MM.1S (cell line): ENCODE measurements at regions not wholly inside any gene's neighbourhood (a gene's known extent, or its start where the extent isn't known, plus 50 kb on each side); places are given as distances from the start of the nearest gene placed in this dataset.

Experiments
- DNase-seq: peaks from one replicate; pipeline ENCODE4 v3.0.0-alpha.2; 2015
- H2AFZ ChIP-seq: fragments of 300-600 bp; sonication (generic); 2 replicates; pipeline ENCODE4 v1.6.0; 2016; ENCODE audit warnings: antibody characterized with exemption, low read length
- H3F3A ChIP-seq: fragments of 300-600 bp; sonication (generic); 2 replicates; pipeline ENCODE4 v1.6.1; 2016; ENCODE audit warnings: mild to moderate bottlenecking, antibody characterized with exemption, low read length, moderate library complexity, mixed read lengths; ENCODE audit not compliant: insufficient read depth
- H3K27ac ChIP-seq: fragments of 300-600 bp; sonication (generic); 2 replicates; pipeline ENCODE4 v1.5.1; 2016; ENCODE audit warnings: mild to moderate bottlenecking, low read length
- H3K27me3 ChIP-seq: fragments of 300-600 bp; sonication (generic); replicated peaks from 2 replicates; pipeline ENCODE4 v1.6.0; 2016; ENCODE audit warnings: low read length; ENCODE audit not compliant: insufficient read depth
- H3K36me3 ChIP-seq: fragments of 300-600 bp; sonication (generic); replicated peaks from 2 replicates; pipeline ENCODE4 v1.6.1; 2016; ENCODE audit warnings: mild to moderate bottlenecking, low read length, mixed read lengths; ENCODE audit not compliant: insufficient read depth
- H3K4me1 ChIP-seq: fragments of 300-600 bp; sonication (generic); 2 replicates; pipeline ENCODE4 v1.6.1; 2016; ENCODE audit warnings: low read length, mixed read lengths
- H3K4me2 ChIP-seq: fragments of 300-600 bp; sonication (generic); 2 replicates; pipeline ENCODE4 v1.6.0; 2016; ENCODE audit warnings: low read depth, low read length
- H3K4me3 ChIP-seq: fragments of 300-600 bp; sonication (generic); 2 replicates; pipeline ENCODE4 v1.5.1; 2016; ENCODE audit warnings: low read length, mixed read lengths
- H3K79me2 ChIP-seq: fragments of 300-600 bp; sonication (generic); 2 replicates; pipeline ENCODE4 v1.6.1; 2016; ENCODE audit warnings: mixed run types, low read length, mixed read lengths
- H3K9ac ChIP-seq: fragments of 300-600 bp; sonication (generic); 2 replicates; pipeline ENCODE4 v1.6.1; 2016; ENCODE audit warnings: low read length, mixed read lengths
- H3K9me2 ChIP-seq: fragments of 300-600 bp; sonication (generic); replicated peaks from 2 replicates; pipeline ENCODE4 v1.6.1; 2016; ENCODE audit warnings: mild to moderate bottlenecking, low read length, mixed read lengths; ENCODE audit not compliant: insufficient read depth
- H3K9me3 ChIP-seq: fragments of 300-600 bp; sonication (generic); replicated peaks from 2 replicates; pipeline ENCODE4 v1.6.1; 2016; ENCODE audit warnings: mild to moderate bottlenecking, low read length, mixed read lengths; ENCODE audit not compliant: insufficient read depth
- H4K20me1 ChIP-seq: fragments of 300-600 bp; sonication (generic); 2 replicates; pipeline ENCODE4 v1.6.1; 2016; ENCODE audit warnings: mild to moderate bottlenecking, low read length, moderate library complexity, mixed read lengths; ENCODE audit not compliant: insufficient read depth
- EZH2 ChIP-seq: fragments of 300-600 bp; sonication (generic); optimal IDR thresholded peaks from 2 replicates; pipeline ENCODE3; 2017; ENCODE audit warnings: low read depth, mild to moderate bottlenecking, antibody characterized with exemption, low read length, mixed read lengths
- EZH2phosphoT487 ChIP-seq: fragments of 300-600 bp; sonication (generic); IDR thresholded peaks from 2 replicates; pipeline ENCODE4 v1.6.1; 2018; ENCODE audit warnings: antibody characterized with exemption, low read length
- TF ChIP-seq, protein P1 (sequence below): fragments of 300-600 bp; sonication (generic); IDR thresholded peaks from 2 replicates; pipeline ENCODE4 v1.5.1; 2016; ENCODE audit warnings: antibody characterized with exemption, low read length, mixed read lengths

GRCh38 chrX:140917354-140918115 lies 84.9 kb upstream of the SPANXB1 start:
- H3K27ac ChIP-seq, result no peak overlapping the region

DNA sequence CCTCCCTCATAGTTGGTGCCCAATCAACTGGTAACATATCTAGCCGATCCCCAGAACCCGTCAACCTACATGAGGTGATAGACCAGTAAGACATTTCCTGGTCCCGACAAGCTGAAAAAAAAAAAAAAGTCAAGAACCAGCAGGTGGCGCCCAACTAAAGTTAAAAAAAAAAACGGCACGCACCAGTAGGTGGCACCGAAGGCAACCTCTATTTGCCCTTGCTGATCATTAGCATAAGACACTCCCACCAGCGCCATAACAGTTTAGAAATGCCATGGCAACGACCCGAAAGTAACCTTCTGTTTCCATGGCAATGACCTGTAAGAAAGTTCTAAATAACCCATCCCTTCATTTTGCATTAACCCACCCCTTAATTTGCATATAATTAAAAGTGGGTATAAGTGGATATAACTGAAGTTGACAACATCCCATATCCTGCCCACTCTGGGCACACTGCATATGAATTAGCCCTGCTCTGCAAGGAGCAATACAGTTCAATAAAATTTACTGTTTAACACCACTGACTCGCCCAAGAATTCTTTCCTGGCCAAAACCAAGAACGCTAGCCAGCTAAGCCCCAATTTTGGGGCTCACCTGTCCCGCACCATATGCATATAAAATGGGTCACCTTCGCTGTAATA lies 83.9 kb upstream of the SPANXB1 start:
- Histone ChIP-seq H3K36me3 (no peaks in the 10 kb centered on the region), H4K20me1 (no peaks in the 10 kb centered on the region), H3K4me1 (peaks cover 4% of the 10 kb centered on the region; the same call in 1 of the 2 replicates), H3K79me2 (no peaks in the 10 kb centered on the region), H3K9me2 (no peaks in the 10 kb centered on the region), H2AFZ (peak overlapping the region; percentile 61), H3K27ac (no peak overlapping the region), H3K9ac (no peak overlapping the region), H3K9me3 (no peaks in the 10 kb centered on the region), H3K27me3 (no peaks in the 10 kb centered on the region), H3K4me2 (peak overlapping the region; percentile 26; the same call in 1 of the 2 replicates), H3F3A (no peaks in the 10 kb centered on the region), H3K4me3 (no peak overlapping the region)
- TF ChIP-seq EZH2phosphoT487, result no peak
- TF ChIP-seq, protein P1, sequence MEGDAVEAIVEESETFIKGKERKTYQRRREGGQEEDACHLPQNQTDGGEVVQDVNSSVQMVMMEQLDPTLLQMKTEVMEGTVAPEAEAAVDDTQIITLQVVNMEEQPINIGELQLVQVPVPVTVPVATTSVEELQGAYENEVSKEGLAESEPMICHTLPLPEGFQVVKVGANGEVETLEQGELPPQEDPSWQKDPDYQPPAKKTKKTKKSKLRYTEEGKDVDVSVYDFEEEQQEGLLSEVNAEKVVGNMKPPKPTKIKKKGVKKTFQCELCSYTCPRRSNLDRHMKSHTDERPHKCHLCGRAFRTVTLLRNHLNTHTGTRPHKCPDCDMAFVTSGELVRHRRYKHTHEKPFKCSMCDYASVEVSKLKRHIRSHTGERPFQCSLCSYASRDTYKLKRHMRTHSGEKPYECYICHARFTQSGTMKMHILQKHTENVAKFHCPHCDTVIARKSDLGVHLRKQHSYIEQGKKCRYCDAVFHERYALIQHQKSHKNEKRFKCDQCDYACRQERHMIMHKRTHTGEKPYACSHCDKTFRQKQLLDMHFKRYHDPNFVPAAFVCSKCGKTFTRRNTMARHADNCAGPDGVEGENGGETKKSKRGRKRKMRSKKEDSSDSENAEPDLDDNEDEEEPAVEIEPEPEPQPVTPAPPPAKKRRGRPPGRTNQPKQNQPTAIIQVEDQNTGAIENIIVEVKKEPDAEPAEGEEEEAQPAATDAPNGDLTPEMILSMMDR, result peak; percentile 86
- peak; percentile 83 for DNase-seq

More at GRCh38 chrX:140917354-140918115, 84.9 kb upstream of the SPANXB1 start:
- Histone ChIP-seq H3K4me1 (peaks cover 4% of the 10 kb centered on the region; the same call in 1 of the 2 replicates), H3K9me2 (no peaks in the 10 kb centered on the region), H3K9ac (no peak overlapping the region), H3K4me3 (no peak overlapping the region), H4K20me1 (no peaks in the 10 kb centered on the region), H3K27me3 (no peaks in the 10 kb centered on the region), H3K36me3 (no peaks in the 10 kb centered on the region), H3K4me2 (peak overlapping the region; percentile 26; the same call in 1 of the 2 replicates), H2AFZ (peak overlapping the region; percentile 61), H3F3A (no peaks in the 10 kb centered on the region), H3K9me3 (no peaks in the 10 kb centered on the region), H3K79me2 (no peaks in the 10 kb centered on the region)
- DNase-seq, result no peak
- TF ChIP-seq, protein P1, result no peak
- no peak for TF ChIP-seq EZH2
- no peak for TF ChIP-seq EZH2phosphoT487

- H3K4me1 ChIP-seq, result peaks cover 4% of the 10 kb centered on the region; the same call in 1 of the 2 replicates
- TF ChIP-seq EZH2phosphoT487, result no peak
- TF ChIP-seq, protein P1, result no peak
- TF ChIP-seq EZH2, result no peak
- no peaks in the 10 kb centered on the region for H3F3A ChIP-seq
- H3K9me2 ChIP-seq, result no peaks in the 10 kb centered on the region
- no peak overlapping the region for H2AFZ ChIP-seq
- no peak overlapping the region for H3K4me2 ChIP-seq
- H3K9ac ChIP-seq, result no peak overlapping the region
- no peak for DNase-seq
- no peak overlapping the region for H3K27ac ChIP-seq
- H3K9me3 ChIP-seq, result no peaks in the 10 kb centered on the region
- H3K27me3 ChIP-seq, result no peaks in the 10 kb centered on the region
- no peaks in the 10 kb centered on the region for H3K79me2 ChIP-seq
- H3K36me3 ChIP-seq, result no peaks in the 10 kb centered on the region
- no peaks in the 10 kb centered on the region for H4K20me1 ChIP-seq
- H3K4me3 ChIP-seq, result no peak overlapping the region
Measured at GRCh38 chrX:140920416-140920815, 82.0 kb upstream of the SPANXB1 start.
